Fibroblast of skin of back (primary cell): ENCODE measurements at regions not wholly inside any gene's neighbourhood (a gene's known extent, or its start where the extent isn't known, plus 50 kb on each side); places are given as distances from the start of the nearest gene placed in this dataset.
A peak's percentile ranks its signal among the peaks of the same experiment; 100 is the strongest.

ENCODE experiments used
- DNase-seq: peaks from one replicate; pipeline ENCODE4 v3.0.0-alpha.2; 2013

DNA sequence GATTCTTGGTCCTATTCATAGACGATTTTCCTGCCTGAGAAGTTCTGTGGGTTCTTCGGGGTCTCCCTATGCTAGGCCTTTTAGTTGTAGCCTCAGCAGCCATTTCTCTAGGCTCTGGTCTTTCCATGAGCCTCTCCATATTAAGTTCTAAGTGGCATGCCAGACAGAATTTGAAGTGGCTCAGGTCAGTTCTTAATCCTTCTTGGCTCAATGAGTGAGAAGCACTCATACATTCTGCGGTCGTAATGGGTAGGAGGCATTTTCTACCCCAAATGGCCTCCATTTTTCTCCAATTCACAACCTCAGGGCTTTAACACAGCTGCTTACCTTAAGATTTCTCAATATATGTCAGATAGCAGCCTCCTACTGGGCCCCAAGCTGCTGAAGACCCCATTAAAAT lies 405.3 kb upstream of the GALNT5 start:
- DNase-seq = no peak

DNA sequence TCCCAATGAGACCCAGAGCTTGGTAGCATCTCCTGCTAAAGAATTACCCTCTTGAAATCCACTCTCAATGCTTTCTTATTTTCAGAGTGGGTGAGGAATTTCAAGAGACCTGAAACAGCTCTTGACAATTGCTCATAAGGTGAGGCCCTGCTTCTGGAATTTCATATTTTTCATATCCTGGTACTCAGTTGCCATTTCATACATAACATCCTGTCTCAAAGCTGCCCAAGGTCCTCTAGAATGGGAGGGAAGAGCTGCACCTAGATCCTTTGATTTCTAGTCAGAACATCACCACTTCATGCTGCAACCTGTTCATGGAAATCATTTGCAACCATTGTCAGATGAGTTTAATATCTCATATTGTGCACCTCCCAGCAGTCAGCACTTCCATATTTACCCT lies 404.8 kb upstream of the GALNT5 start:
- no peak for DNase-seq

DNA sequence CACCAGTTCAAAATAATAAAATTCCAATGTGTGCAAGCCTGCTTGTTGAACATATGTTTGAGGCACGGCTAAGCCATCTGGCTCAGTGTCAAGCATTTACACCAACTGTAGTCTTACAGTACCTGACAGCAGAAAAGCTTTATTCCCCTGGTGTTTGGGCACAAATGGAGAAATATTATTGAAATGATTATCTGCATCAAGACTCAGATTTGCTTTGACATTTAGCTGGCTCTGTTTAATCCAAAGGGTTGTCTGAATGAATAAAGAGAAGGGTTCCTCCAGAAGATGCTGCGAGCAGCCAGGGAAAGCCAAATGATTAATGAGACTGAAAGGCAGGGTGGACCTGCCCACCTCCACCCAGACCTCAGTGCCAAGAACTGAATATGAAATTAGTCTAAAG lies 393.2 kb upstream of the GALNT5 start:
- DNase-seq = no peak

- DNase-seq = no peak
Measured at GRCh38 chr2:156864753-156865152, 392.8 kb upstream of the GALNT5 start.

DNA sequence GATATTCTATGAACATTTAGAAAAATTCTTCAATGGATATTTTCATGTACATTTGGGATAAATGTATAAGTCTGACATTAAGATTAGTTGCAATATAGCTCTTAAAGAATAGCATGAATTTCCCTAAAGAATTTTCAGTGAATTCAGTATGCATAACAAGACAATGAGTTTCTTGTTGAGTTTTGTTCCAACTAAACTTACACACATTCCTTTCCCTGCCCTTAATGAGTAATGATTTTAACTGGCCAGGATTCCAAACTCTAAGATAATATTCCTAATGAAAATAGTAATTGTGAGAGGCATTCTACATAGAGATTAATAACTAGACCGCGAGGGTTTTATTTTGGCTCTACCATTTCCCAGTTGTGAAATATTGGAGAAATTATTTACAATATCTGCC lies 390.3 kb upstream of the GALNT5 start:
- peak; percentile 11 for DNase-seq

DNA sequence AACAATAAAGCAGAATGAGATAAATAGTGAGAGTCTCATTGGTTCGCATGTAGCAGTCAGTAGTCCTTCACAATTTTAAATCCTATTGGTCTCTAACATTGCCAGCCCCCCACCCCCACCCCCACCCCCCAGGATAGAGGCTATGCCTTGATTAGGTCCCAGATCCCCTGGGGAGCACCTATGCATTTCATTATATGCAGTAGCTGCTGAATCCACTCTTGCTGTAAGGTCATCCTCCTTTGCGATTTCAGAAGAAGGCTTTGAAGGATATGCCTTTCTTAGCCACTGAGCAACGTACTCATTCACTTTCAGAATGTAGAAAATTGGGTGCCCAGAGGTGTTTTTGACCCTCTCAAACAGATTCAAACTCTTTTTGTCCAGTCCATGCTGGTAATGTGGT lies 382.8 kb upstream of the GALNT5 start:
- no peak for DNase-seq

DNA sequence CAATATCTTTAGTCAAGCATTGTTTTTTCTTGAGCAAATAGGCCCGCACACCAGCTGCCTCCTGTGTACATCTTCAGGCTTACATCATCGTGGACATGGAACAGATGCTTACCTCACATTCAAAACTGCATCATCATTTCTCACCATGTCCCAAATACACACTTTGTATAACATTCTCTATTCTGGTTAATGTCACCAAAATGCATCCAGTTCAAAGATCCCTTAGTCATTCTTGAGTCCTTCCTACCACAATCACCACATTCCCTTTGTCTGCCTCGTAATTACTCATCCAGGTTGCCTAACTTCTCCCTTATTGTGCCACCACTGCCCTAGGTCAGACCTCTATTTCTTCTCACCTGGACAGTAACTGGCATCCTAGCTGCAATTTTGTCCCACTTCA lies 373.7 kb upstream of the GALNT5 start:
- DNase-seq = no peak

DNA sequence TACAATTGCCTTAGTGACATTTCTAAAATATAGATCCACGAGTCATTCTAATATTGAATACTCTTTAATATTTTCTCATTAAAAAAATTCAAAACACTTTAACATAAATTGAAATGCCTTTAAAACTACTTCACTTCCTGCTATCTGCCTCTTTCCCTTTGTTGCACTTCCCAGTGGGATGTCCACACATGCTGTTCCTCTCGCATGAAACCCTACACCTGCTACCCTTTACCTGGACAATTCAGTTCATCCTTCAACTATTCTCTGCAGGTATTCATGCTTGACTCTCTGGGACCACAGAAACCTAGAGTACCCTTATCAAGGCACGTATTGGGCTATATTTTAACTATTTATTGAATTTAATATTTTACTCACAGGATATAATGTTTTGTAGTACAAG lies 373.3 kb upstream of the GALNT5 start:
- no peak for DNase-seq

DNA sequence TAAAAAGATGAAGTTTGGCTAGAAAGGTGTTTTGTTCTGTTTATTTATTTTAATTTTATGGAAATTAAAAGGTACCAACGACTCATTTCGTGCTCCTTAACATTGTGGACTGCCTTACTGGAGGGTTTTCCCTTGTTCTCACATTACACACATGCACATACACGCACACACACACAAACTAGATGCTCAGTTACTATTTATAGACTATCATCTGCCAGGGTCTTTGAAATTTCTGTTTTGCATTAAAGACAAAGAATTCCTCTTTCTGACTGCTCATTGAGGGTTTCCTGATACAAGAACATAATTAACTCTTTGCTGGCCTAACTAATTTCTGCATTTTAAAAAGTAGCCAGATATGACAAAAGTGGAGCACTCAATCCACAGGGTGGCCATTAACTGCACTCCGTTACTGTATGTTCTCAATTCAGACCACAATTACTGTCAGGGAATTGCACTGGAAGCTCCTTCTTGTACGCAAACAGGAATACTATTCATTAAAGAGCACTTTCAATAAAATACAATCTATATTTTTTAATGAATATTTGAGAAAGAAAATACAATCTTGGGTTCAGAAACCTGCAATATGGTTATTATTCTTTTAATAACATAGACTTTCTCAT lies 366.9 kb upstream of the GALNT5 start:
- DNase-seq = peak; percentile 3

DNA sequence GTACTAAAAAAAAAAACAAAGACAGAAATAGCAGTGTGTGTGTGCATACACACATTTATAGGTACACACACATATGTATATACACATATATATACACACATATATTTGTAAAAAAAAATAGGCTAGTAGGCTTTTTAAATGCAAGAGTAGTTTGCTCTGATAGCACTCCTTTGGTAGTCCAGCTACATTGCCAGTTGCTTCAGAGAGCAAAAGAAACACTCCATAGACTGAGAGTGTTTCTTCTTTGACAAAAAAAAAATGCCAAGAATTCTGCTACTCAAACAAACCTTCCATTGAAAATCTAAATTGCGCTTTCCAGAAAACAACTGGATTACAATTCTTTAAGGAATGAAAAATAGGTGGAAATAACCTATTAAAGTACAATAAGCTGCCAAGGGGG lies 365.9 kb upstream of the GALNT5 start:
- DNase-seq = no peak

DNA sequence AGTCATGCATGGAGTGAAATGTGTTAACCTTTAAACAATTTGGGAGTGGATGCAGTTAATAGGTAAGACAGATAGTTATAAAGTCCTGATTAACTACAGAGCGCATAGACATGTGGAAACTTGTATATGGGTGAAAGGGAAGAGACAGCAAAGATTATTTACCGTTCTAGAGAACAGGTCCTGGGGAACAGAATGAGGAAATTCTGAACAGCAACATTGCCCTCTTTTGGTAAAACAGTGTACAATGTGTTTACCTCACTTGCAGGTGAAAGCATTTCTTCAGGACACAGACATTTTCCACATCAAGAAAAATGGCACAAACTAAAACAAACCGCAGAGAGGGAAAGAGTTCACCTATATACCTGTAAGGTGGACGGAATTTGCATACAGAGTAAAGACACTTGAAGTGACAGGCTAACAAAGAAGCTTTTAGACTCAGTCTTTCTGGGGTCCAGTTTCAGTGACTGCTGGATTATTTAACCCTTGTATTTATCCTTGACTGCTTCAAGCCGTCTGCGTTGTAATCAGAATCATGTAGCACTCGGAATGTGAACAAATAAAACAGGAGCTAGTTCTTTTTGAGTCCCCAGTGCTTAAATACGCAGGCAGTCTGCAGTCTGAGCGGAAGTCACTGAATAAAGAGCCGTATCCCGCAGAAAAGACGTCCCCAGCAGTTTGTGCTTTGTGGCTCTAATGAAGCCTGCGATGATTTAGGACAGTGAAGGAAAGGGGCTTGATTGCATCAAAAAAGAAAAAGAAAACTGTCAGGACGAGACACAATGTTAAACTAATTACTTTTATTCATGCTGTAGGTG lies 364.8 kb upstream of the GALNT5 start:
- DNase-seq = peak; percentile 28

GRCh38 chr2:156896294-156896693 lies 361.2 kb upstream of the GALNT5 start:
- DNase-seq = peak; percentile 10

- no peak for DNase-seq
Measured at GRCh38 chr2:156897548-156897947, 360.0 kb upstream of the GALNT5 start.

DNA sequence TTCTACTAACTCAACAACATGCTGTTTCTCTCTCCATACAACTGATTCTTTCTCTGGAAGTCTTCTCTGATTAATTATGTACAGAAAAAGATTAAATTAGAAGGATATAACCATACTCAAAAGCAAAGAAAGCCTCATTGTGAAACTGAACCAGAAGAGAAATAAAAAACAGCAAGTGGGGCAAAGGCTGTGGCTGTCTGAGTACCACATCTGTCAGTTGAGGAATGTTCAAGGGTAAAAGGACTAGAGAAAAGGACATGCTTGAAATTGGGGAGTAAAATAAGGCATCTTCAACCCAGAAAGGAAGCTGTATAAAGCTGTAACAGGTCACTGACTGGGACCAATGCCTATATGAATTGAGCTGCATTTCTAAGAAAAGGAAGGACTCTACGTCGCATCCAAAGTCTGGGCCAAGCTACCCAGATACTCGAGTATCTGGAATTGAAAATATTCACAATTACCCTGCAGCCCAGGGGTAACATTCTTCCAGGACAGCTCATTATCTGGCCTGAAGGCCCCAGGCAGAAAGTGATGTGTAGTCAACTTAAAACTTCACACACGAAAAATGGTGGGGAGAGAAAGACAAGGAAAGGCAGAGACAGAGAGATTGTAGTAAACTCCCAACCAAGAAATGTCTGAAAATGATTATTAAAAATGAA lies 356.0 kb upstream of the GALNT5 start:
- DNase-seq = peak; percentile 64

- peak; percentile 22 for DNase-seq
Measured at GRCh38 chr2:156903335-156903734, 354.2 kb upstream of the GALNT5 start.

DNA sequence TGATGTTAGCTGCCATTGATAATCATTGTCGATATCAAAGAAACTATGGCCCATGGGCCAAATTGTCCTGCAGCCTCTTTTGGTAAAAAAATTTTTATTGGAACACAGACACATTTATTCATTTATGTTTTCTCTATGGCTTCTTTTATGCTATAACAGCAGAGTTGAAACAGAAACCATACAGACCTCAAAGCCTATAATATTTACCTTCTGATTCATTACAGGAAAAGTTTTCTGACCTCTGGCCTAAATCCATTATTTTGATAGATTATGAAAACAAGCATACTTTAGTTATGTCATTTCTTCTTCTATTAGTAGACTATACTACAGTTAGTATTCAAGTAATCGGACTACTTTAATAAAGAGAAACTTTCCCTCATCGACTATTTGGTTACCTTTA lies 349.7 kb upstream of the GALNT5 start:
- peak; percentile 51 for DNase-seq

DNA sequence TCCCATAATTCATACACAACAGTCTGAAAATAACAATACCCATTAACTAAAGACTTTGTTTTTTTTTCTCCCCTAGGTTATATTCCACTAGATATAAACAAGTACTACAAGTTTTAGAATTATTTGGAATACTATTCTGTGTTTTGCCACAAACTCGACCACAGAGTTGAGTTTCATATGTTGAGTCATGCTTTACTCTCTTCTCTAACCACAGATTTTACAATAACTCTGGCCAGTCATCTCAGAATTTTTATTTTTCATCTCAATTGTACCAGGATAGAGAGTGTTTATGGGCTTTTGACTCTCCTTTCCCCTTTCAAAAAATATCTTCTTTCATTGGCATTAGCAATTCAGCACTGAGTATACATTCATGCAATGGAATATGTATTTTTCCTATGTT lies 348.7 kb upstream of the GALNT5 start:
- DNase-seq = peak; percentile 71

DNA sequence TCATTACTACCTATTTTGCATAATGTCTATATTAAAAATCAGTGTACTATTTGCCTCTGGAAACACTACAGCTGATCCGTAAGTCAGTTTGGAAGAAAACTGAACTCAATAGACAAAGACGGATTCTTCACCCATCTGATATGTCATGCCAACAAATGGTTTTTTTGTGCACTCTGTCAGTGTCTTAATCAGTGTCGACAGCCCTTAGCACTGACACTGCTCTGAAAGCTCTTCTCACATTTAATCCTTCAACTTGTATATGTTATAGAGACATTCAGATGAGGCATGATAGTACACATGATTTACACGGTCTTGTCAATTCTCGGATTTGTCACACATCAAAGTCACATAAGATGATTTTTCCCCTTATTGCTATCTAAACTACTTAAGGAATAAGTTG lies 347.5 kb upstream of the GALNT5 start:
- DNase-seq = no peak

DNA sequence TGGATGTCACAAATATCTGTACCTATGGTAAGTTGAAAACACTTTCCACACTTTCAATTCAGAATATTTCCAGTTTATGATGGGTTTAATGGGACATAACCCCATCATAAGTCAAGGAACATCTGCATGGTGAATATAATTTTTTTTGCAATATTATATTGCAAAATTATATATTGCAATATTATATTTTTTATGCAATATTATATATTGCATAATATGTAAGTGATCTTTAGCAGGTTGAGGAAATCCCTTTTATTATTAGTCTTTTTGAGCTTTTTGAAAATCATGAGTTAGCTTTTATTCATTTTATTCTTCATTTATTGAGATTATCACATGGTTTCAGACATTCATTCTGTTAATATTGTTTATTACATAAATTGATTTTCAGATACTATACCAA lies 342.2 kb upstream of the GALNT5 start:
- DNase-seq = no peak

GRCh38 chr2:156918410-156918809 lies 339.1 kb upstream of the GALNT5 start:
- peak; percentile 0 for DNase-seq

- no peak for DNase-seq
Measured at GRCh38 chr2:156930423-156930822, 327.1 kb upstream of the GALNT5 start.

DNA sequence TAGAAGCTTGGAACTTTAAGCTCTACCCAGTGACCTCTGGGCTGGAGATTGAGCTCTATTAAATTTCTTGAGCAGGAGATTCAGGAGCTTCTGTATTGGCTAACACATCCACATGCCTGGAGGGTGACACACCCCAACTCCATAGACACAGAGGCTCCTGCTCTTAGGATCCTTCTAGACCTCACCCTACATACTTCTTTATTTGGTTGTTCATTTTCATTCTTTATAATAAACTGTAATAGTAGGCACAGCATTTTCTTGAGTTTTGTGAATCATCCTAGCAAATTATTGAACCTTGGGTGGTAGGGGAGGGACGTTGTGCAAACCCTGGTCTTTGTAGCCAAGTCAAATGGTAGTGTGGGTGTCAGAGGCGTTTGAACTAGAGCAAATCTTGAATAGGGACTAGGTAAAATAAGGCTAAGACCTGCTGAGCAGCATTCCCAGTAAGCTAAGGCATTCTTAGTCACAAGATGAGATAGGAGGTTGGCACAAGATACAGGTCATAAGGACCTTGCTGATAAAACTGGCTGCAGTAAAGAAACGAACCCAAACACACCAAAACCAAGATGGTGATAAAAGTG lies 323.8 kb upstream of the GALNT5 start:
- no peak for DNase-seq

DNA sequence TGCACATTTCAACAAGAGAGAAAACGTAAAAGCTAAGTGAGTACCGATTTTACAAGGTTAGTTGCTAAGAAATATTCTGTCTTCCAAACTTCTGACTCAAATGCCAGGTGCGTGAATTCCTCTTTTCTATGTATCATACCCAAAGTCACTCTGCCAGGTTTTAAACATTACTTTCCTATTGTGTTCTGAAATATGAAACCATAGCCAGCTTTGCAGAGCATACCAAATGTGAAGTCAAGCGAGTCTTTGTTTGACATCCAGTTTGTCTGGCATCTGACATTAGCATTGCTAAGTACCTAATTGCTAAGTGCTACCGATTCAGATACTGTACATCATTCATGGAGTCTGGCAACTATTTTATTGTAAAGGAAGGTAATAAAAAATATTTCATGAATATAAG lies 321.9 kb upstream of the GALNT5 start:
- no peak for DNase-seq

GRCh38 chr2:156937430-156937829 lies 320.1 kb upstream of the GALNT5 start:
- no peak for DNase-seq
